WTC11 (cell line): ENCODE measurements at regions not wholly inside any gene's neighbourhood (a gene's known extent, or its start where the extent isn't known, plus 50 kb on each side); places are given as distances from the start of the nearest gene placed in this dataset.

Source experiments
- ATF1 ChIP-seq: sonication (generic); formaldehyde crosslinking; IDR thresholded peaks from 2 replicates; pipeline ENCODE4 v1.8.1; 2023; ENCODE audit warnings: mild to moderate bottlenecking, moderate library complexity, missing genetic modification reagents
- NFYB ChIP-seq: sonication (generic); formaldehyde crosslinking; conservative IDR thresholded peaks from 2 replicates; pipeline ENCODE4 v1.8.0; 2022; ENCODE audit warnings: low read depth, missing genetic modification reagents
- RORB ChIP-seq: fragments of 250-450 bp; sonication (Bioruptor Pico); IDR thresholded peaks from 2 replicates; pipeline ENCODE4 v1.9.0; 2021; ENCODE audit warnings: mild to moderate bottlenecking
- TF ChIP-seq, protein P1 (sequence below): sonication (generic); formaldehyde crosslinking; IDR thresholded peaks from 2 replicates; pipeline ENCODE4 v1.8.1; 2023; ENCODE audit warnings: mild to moderate bottlenecking, missing genetic modification reagents, moderate library complexity
- TF ChIP-seq, protein P2 (sequence below): sonication (generic); formaldehyde crosslinking; IDR thresholded peaks from 2 replicates; pipeline ENCODE4 v1.8.0; 2023; ENCODE audit warnings: missing genetic modification reagents, mild to moderate bottlenecking, borderline replicate concordance
- TF ChIP-seq, protein P3 (sequence below): fragments of 250-450 bp; sonication (Bioruptor Pico); IDR thresholded peaks from 2 replicates; pipeline ENCODE4 v1.9.0; 2021; ENCODE audit warnings: moderate library complexity, mild to moderate bottlenecking, inconsistent platforms, borderline replicate concordance
- TF ChIP-seq, protein P4 (sequence below): fragments of 200-600 bp; IDR thresholded peaks from 2 replicates; pipeline ENCODE4 v1.8.0; 2022; ENCODE audit warnings: antibody characterized with exemption
- TF ChIP-seq, protein P5 (sequence below): sonication (generic); formaldehyde crosslinking; conservative IDR thresholded peaks from 2 replicates; pipeline ENCODE4 v1.8.1; 2023; ENCODE audit warnings: mild to moderate bottlenecking, low read depth, missing genetic modification reagents, moderate library complexity
- TF ChIP-seq, protein P6 (sequence below): fragments of 250-450 bp; sonication (Bioruptor Pico); IDR thresholded peaks from 2 replicates; pipeline ENCODE4 v2.1.2; 2022; ENCODE audit warnings: mild to moderate bottlenecking, moderate library complexity

- TF ChIP-seq, protein P1, sequence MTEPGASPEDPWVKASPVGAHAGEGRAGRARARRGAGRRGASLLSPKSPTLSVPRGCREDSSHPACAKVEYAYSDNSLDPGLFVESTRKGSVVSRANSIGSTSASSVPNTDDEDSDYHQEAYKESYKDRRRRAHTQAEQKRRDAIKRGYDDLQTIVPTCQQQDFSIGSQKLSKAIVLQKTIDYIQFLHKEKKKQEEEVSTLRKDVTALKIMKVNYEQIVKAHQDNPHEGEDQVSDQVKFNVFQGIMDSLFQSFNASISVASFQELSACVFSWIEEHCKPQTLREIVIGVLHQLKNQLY (CRISPR knock-in tag): no peak
- TF ChIP-seq, protein P2, sequence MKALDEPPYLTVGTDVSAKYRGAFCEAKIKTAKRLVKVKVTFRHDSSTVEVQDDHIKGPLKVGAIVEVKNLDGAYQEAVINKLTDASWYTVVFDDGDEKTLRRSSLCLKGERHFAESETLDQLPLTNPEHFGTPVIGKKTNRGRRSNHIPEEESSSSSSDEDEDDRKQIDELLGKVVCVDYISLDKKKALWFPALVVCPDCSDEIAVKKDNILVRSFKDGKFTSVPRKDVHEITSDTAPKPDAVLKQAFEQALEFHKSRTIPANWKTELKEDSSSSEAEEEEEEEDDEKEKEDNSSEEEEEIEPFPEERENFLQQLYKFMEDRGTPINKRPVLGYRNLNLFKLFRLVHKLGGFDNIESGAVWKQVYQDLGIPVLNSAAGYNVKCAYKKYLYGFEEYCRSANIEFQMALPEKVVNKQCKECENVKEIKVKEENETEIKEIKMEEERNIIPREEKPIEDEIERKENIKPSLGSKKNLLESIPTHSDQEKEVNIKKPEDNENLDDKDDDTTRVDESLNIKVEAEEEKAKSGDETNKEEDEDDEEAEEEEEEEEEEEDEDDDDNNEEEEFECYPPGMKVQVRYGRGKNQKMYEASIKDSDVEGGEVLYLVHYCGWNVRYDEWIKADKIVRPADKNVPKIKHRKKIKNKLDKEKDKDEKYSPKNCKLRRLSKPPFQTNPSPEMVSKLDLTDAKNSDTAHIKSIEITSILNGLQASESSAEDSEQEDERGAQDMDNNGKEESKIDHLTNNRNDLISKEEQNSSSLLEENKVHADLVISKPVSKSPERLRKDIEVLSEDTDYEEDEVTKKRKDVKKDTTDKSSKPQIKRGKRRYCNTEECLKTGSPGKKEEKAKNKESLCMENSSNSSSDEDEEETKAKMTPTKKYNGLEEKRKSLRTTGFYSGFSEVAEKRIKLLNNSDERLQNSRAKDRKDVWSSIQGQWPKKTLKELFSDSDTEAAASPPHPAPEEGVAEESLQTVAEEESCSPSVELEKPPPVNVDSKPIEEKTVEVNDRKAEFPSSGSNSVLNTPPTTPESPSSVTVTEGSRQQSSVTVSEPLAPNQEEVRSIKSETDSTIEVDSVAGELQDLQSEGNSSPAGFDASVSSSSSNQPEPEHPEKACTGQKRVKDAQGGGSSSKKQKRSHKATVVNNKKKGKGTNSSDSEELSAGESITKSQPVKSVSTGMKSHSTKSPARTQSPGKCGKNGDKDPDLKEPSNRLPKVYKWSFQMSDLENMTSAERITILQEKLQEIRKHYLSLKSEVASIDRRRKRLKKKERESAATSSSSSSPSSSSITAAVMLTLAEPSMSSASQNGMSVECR: no peak
- no peak for TF ChIP-seq RORB
- TF ChIP-seq NFYB (CRISPR knock-in tag): no peak
- TF ChIP-seq, protein P3, sequence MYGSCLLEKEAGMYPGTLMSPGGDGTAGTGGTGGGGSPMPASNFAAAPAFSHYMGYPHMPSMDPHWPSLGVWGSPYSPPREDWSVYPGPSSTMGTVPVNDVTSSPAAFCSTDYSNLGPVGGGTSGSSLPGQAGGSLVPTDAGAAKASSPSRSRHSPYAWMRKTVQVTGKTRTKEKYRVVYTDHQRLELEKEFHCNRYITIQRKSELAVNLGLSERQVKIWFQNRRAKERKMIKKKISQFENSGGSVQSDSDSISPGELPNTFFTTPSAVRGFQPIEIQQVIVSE (CRISPR knock-in tag): no peak
- TF ChIP-seq ATF1 (CRISPR knock-in tag): no peak
- TF ChIP-seq, protein P4, sequence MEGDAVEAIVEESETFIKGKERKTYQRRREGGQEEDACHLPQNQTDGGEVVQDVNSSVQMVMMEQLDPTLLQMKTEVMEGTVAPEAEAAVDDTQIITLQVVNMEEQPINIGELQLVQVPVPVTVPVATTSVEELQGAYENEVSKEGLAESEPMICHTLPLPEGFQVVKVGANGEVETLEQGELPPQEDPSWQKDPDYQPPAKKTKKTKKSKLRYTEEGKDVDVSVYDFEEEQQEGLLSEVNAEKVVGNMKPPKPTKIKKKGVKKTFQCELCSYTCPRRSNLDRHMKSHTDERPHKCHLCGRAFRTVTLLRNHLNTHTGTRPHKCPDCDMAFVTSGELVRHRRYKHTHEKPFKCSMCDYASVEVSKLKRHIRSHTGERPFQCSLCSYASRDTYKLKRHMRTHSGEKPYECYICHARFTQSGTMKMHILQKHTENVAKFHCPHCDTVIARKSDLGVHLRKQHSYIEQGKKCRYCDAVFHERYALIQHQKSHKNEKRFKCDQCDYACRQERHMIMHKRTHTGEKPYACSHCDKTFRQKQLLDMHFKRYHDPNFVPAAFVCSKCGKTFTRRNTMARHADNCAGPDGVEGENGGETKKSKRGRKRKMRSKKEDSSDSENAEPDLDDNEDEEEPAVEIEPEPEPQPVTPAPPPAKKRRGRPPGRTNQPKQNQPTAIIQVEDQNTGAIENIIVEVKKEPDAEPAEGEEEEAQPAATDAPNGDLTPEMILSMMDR: no peak
- TF ChIP-seq, protein P5, sequence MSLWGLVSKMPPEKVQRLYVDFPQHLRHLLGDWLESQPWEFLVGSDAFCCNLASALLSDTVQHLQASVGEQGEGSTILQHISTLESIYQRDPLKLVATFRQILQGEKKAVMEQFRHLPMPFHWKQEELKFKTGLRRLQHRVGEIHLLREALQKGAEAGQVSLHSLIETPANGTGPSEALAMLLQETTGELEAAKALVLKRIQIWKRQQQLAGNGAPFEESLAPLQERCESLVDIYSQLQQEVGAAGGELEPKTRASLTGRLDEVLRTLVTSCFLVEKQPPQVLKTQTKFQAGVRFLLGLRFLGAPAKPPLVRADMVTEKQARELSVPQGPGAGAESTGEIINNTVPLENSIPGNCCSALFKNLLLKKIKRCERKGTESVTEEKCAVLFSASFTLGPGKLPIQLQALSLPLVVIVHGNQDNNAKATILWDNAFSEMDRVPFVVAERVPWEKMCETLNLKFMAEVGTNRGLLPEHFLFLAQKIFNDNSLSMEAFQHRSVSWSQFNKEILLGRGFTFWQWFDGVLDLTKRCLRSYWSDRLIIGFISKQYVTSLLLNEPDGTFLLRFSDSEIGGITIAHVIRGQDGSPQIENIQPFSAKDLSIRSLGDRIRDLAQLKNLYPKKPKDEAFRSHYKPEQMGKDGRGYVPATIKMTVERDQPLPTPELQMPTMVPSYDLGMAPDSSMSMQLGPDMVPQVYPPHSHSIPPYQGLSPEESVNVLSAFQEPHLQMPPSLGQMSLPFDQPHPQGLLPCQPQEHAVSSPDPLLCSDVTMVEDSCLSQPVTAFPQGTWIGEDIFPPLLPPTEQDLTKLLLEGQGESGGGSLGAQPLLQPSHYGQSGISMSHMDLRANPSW: no peak
- TF ChIP-seq, protein P6, sequence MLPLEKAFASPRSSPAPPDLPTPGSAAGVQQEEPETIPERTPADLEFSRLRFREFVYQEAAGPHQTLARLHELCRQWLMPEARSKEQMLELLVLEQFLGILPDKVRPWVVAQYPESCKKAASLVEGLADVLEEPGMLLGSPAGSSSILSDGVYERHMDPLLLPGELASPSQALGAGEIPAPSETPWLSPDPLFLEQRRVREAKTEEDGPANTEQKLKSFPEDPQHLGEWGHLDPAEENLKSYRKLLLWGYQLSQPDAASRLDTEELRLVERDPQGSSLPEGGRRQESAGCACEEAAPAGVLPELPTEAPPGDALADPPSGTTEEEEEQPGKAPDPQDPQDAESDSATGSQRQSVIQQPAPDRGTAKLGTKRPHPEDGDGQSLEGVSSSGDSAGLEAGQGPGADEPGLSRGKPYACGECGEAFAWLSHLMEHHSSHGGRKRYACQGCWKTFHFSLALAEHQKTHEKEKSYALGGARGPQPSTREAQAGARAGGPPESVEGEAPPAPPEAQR (CRISPR knock-in tag): no peak
Measured at GRCh38 chr3:5278666-5279065, 91.2 kb downstream of the EDEM1 start.
